HCT116 (cell line): ENCODE measurements at regions not wholly inside any gene's neighbourhood (a gene's known extent, or its start where the extent isn't known, plus 50 kb on each side); places are given as distances from the start of the nearest gene placed in this dataset.

Experiments
- ATAC-seq: fragments of 200-7000 bp; cut with Tn5 transposase; 2 replicates; pipeline ENCODE4 v1.9.1; 2020; ENCODE audit warnings: mild to moderate bottlenecking, moderate library complexity
- BruUV-seq: library from RNA; stranded (reverse); fragments of 400-500 nt; replicated peaks from 2 replicates; lab custom pipeline; 2021; lab: Mats Ljungman, UMichigan
- CTCF ChIA-PET: fragments of 300-600 bp; sonication (Branson Sonifier 250); formaldehyde crosslinking; loops from one replicate; lab custom pipeline; 2021; ENCODE audit warnings: antibody characterized with exemption; lab: Charles Lee
- POLR2A ChIA-PET: fragments of 300-600, 350-600 bp; sonication (Branson Sonifier 250); formaldehyde crosslinking; loops from one replicate; lab custom pipeline; 2021; ENCODE audit warnings: antibody characterized with exemption; lab: Charles Lee
- RAD21 ChIA-PET, 2 experiments: fragments of 300-600 bp; sonication (Branson Sonifier 250); formaldehyde crosslinking; loops; one replicate each; lab custom pipeline; 2023; ENCODE audit warnings: low total read pairs in 2 of 2; ENCODE audit not compliant: uncharacterized antibody in 2 of 2, unreplicated experiment in 2 of 2, low non-redundant PET in 1 of 2; lab: Charles Lee
- DNase-seq: peaks from one replicate; pipeline ENCODE4 v3.0.0-alpha.2; 2010; ENCODE audit warnings: low read depth, low spot score
- H2AFZ ChIP-seq: fragments of 200-600 bp; shearing (Covaris generic), sonication (generic); 2 replicates; pipeline ENCODE4 v1.6.1; 2017; ENCODE audit warnings: low read depth, mixed run types, mixed read lengths, antibody characterized with exemption, low read length; ENCODE audit not compliant: poor library complexity, severe bottlenecking
- H3K27ac ChIP-seq: 2 replicates; pipeline ENCODE4 v1.5.1; 2012; ENCODE audit warnings: low read depth, low read length
- H3K27me3 ChIP-seq: fragments of 200-600 bp; sonication (generic); 2 replicates; pipeline ENCODE4 v1.6.1; 2016; ENCODE audit warnings: mixed run types, low read length, mixed read lengths; ENCODE audit not compliant: insufficient read depth
- H3K36me3 ChIP-seq, 2 experiments: fragments of 200-500 bp in 1 of 2; fragments of 200-600 bp in 1 of 2; sonication (Bioruptor generic) in 1 of 2; sonication (generic) in 1 of 2; 2 replicates each; pipeline versions ENCODE4 v1.5.1 to v1.6.1; 2014 to 2016; ENCODE audit warnings: low read length in 2 of 2, inconsistent platforms in 1 of 2, mixed read lengths in 1 of 2, mixed run types in 1 of 2; ENCODE audit not compliant: insufficient read depth in 2 of 2, control insufficient read depth in 1 of 2
- H3K4me1 ChIP-seq, 2 experiments: fragments of 200-600 bp in 1 of 2; sonication (generic) in 1 of 2; 2 replicates each; pipeline versions ENCODE4 v1.5.1 to v1.6.1; 2012 to 2017; ENCODE audit warnings: low read length in 2 of 2, inconsistent platforms in 1 of 2, mild to moderate bottlenecking in 1 of 2, mixed read lengths in 1 of 2, mixed run types in 1 of 2, moderate library complexity in 1 of 2; ENCODE audit not compliant: insufficient read depth in 2 of 2, control insufficient read depth in 1 of 2
- H3K4me2 ChIP-seq: fragments of 200-600 bp; sonication (generic); 2 replicates; pipeline ENCODE4 v1.6.1; 2017; ENCODE audit warnings: mixed run types, low read length, mixed read lengths
- H3K4me3 ChIP-seq, 2 experiments: fragments of 200-600 bp in 1 of 2; sonication (generic) in 1 of 2; replicated peaks in 1 of 2; 2 replicates each; pipeline ENCODE4 v1.5.1; 2011 to 2016; ENCODE audit warnings: low read length in 2 of 2, control low read depth in 1 of 2, low read depth in 1 of 2, mild to moderate bottlenecking in 1 of 2, mixed read lengths in 1 of 2, mixed run types in 1 of 2
- H3K79me2 ChIP-seq: fragments of 200-600 bp; sonication (generic); 2 replicates; pipeline ENCODE4 v1.6.1; 2017; ENCODE audit warnings: mild to moderate bottlenecking, mixed run types, low read length, moderate library complexity, mixed read lengths; ENCODE audit not compliant: insufficient read depth
- H3K9ac ChIP-seq: fragments of 200-600 bp; sonication (generic); 2 replicates; pipeline ENCODE4 v1.6.1; 2016; ENCODE audit warnings: low read length, mixed read lengths
- H3K9me2 ChIP-seq: fragments of 200-600 bp; sonication (generic), shearing (Covaris generic); 2 replicates; pipeline ENCODE4 v1.6.1; 2017; ENCODE audit warnings: mixed run types, mild to moderate bottlenecking, moderate library complexity; ENCODE audit not compliant: insufficient read depth
- H3K9me3 ChIP-seq, 2 experiments: fragments of 200-500 bp in 1 of 2; fragments of 200-600 bp in 1 of 2; sonication (Bioruptor generic) in 1 of 2; sonication (generic) in 1 of 2; 2 replicates each; pipeline ENCODE4 v1.6.1; 2014 to 2017; ENCODE audit warnings: low read length in 2 of 2, mixed read lengths in 2 of 2, inconsistent platforms in 1 of 2, low read depth in 1 of 2, mild to moderate bottlenecking in 1 of 2, mixed run types in 1 of 2, moderate library complexity in 1 of 2; ENCODE audit not compliant: control insufficient read depth in 1 of 2, insufficient read depth in 1 of 2
- H4K20me1 ChIP-seq: fragments of 200-600 bp; sonication (generic), shearing (Covaris generic); 2 replicates; pipeline ENCODE4 v1.6.1; 2017; ENCODE audit warnings: mixed run types, mild to moderate bottlenecking, moderate library complexity; ENCODE audit not compliant: insufficient read depth
- CBX3 ChIP-seq: IDR thresholded peaks from 2 replicates; pipeline ENCODE4 v1.6.1; 2012; ENCODE audit warnings: low read depth
- CEBPB ChIP-seq: IDR thresholded peaks from 2 replicates; pipeline ENCODE4 v1.6.1; 2012; ENCODE audit warnings: low read depth
- CTCF ChIP-seq, 3 experiments: fragments of 200-600 bp in 1 of 3; sonication (generic) in 1 of 3; IDR thresholded peaks in 2 of 3; conservative IDR thresholded peaks in 1 of 3; 2 replicates each; pipeline ENCODE4 v1.5.1; 2012 to 2017; ENCODE audit warnings: low read depth in 2 of 3, low read length in 2 of 3, antibody characterized with exemption in 1 of 3, borderline replicate concordance in 1 of 3, control low read depth in 1 of 3, mild to moderate bottlenecking in 1 of 3, mixed read lengths in 1 of 3, mixed run types in 1 of 3, moderate library complexity in 1 of 3; ENCODE audit not compliant: insufficient read depth in 1 of 3
- EGR1 ChIP-seq: IDR thresholded peaks from 2 replicates; pipeline ENCODE4 v1.6.1; 2012; ENCODE audit warnings: low read depth
- EZH2 ChIP-seq: fragments of 200-600 bp; sonication (generic); IDR thresholded peaks from 2 replicates; pipeline ENCODE4 v1.6.1; 2017; ENCODE audit warnings: antibody characterized with exemption, mixed run types
- EZH2phosphoT487 ChIP-seq: fragments of 200-600 bp; IDR thresholded peaks from 2 replicates; pipeline ENCODE4 v1.6.1; 2018; ENCODE audit warnings: antibody characterized with exemption, borderline replicate concordance
- FOSL1 ChIP-seq: IDR thresholded peaks from 2 replicates; pipeline ENCODE4 v1.6.1; 2012; ENCODE audit warnings: low read depth
- POLR2A ChIP-seq: IDR thresholded peaks from 2 replicates; pipeline ENCODE4 v1.7.0; 2011; ENCODE audit warnings: borderline replicate concordance; ENCODE audit not compliant: insufficient read depth, insufficient read length; ENCODE audit errors: extremely low read depth
- POLR2AphosphoS5 ChIP-seq: IDR thresholded peaks from 2 replicates; pipeline ENCODE4 v1.6.1; 2011; ENCODE audit warnings: mild to moderate bottlenecking, low read depth, low read length, moderate library complexity
- RAD21 ChIP-seq: IDR thresholded peaks from 2 replicates; pipeline ENCODE4 v1.6.1; 2012; ENCODE audit warnings: low read depth, mild to moderate bottlenecking
- REST ChIP-seq: IDR thresholded peaks from 2 replicates; pipeline ENCODE4 v1.6.1; 2012; ENCODE audit warnings: low read depth
- SIN3A ChIP-seq: IDR thresholded peaks from 2 replicates; pipeline ENCODE4 v1.6.1; 2012; ENCODE audit warnings: low read depth
- SP1 ChIP-seq: IDR thresholded peaks from 2 replicates; pipeline ENCODE4 v1.6.1; 2012; ENCODE audit warnings: low read depth
- SRF ChIP-seq: IDR thresholded peaks from 2 replicates; pipeline ENCODE4 v1.6.1; 2012; ENCODE audit warnings: low read depth
- YY1 ChIP-seq: IDR thresholded peaks from 2 replicates; pipeline ENCODE4 v1.6.1; 2011; ENCODE audit warnings: low read length, low read depth, moderate library complexity, mild to moderate bottlenecking; ENCODE audit not compliant: insufficient replicate concordance; ENCODE audit errors: extremely low read depth
- ZFX ChIP-seq: fragments of 450-650 bp; IDR thresholded peaks from 2 replicates; pipeline ENCODE4 v1.6.1; 2017
- intact Hi-C: fragments of 100-400 bp; cut with micrococcal nuclease; formaldehyde crosslinking; loops from 2 replicates; pipeline ENCODE4 v1.10.0; 2022
- TF ChIP-seq, protein P1 (sequence below): IDR thresholded peaks from 2 replicates; pipeline ENCODE4 v1.6.1; 2011; ENCODE audit warnings: mild to moderate bottlenecking, low read length, moderate library complexity; ENCODE audit not compliant: insufficient replicate concordance; ENCODE audit errors: extremely low read depth

- TF ChIP-seq ZFX (no peak), FOSL1 (no peak), CBX3 (no peak), SIN3A (no peak), EZH2phosphoT487 (no peak)
Measured at GRCh38 chr14:86641310-86641709, 1111.4 kb downstream of the FLRT2 start (continued).

GRCh38 chr14:86640288-86640687 lies 1110.3 kb downstream of the FLRT2 start:
- intact Hi-C loops, result no loop called here
- no TSS peak for BruUV-seq
- no peaks in the 10 kb centered on the region for H3K27me3 ChIP-seq
- no peak overlapping the region for H2AFZ ChIP-seq
- DNase-seq, result no peak
- no peak overlapping the region for H3K4me3 ChIP-seq
- H3K9me3 ChIP-seq, result peaks cover 2 to 10% of the 10 kb centered on the region in 2 experiments; a peak in 2 of 4 replicates
- no peaks in the 10 kb centered on the region for H4K20me1 ChIP-seq
- ChIA-PET RAD21 (no interaction called here), CTCF (no interaction called here), POLR2A (no interaction called here)
- H3K4me2 ChIP-seq, result no peak overlapping the region
- H3K27ac ChIP-seq, result no peak overlapping the region
- no peaks in the 10 kb centered on the region for H3K36me3 ChIP-seq
- no peaks in the 10 kb centered on the region for H3K9me2 ChIP-seq
- no peaks in the 10 kb centered on the region for H3K79me2 ChIP-seq
- no peak overlapping the region for H3K9ac ChIP-seq
- no peaks in the 10 kb centered on the region for H3K4me1 ChIP-seq
- ATAC-seq, result no peak
- no peak for TF ChIP-seq RAD21
- no peak for TF ChIP-seq CBX3
- TF ChIP-seq POLR2AphosphoS5, result no peak
- no peak for TF ChIP-seq SIN3A
- TF ChIP-seq FOSL1, result no peak
- no peak for TF ChIP-seq CTCF (IDR thresholded peaks at IDR 0.05 in 2 of 3, conservative IDR thresholded peaks at IDR 0.05 in 1 of 3; ENCODE audit: borderline replicate concordance in 1 of 3, insufficient read depth in 1 of 3, low read depth in 2 of 3, low read length in 2 of 3)
- no peak for TF ChIP-seq REST
- TF ChIP-seq EGR1, result no peak
- no peak for TF ChIP-seq POLR2A
- TF ChIP-seq, protein P1, sequence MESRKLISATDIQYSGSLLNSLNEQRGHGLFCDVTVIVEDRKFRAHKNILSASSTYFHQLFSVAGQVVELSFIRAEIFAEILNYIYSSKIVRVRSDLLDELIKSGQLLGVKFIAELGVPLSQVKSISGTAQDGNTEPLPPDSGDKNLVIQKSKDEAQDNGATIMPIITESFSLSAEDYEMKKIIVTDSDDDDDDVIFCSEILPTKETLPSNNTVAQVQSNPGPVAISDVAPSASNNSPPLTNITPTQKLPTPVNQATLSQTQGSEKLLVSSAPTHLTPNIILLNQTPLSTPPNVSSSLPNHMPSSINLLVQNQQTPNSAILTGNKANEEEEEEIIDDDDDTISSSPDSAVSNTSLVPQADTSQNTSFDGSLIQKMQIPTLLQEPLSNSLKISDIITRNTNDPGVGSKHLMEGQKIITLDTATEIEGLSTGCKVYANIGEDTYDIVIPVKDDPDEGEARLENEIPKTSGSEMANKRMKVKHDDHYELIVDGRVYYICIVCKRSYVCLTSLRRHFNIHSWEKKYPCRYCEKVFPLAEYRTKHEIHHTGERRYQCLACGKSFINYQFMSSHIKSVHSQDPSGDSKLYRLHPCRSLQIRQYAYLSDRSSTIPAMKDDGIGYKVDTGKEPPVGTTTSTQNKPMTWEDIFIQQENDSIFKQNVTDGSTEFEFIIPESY, result no peak
- TF ChIP-seq SRF, result no peak
- no peak for TF ChIP-seq SP1
- no peak for TF ChIP-seq EZH2
- no peak for TF ChIP-seq EZH2phosphoT487
- no peak for TF ChIP-seq YY1
- TF ChIP-seq CEBPB, result no peak
